ENCODE measurements at regions not wholly inside any gene's neighbourhood (a gene's known extent, or its start where the extent isn't known, plus 50 kb on each side); places are given as distances from the start of the nearest gene placed in this dataset.

DNA sequence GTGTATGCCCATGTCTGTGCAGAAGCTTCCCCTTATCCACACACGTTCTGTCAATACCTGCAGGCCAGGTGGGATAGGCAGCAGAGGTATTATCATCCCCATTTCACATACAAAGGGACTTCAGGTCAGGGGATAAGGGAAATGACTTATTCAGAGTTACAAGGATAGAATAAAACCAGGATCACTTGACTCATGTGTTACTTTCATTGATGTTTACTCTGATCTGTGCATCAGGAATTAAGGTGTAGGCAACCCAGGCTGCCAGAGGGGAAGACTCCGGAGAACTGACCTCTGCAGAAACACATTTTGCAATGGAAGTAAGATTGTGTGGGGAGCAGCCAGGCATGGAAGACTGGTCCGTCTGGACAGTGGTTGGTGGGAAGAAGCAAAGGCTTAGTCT lies 74.2 kb upstream of the FSTL4 start:
- DNase-seq (ENCODE audit: low read depth) = no peak

DNA sequence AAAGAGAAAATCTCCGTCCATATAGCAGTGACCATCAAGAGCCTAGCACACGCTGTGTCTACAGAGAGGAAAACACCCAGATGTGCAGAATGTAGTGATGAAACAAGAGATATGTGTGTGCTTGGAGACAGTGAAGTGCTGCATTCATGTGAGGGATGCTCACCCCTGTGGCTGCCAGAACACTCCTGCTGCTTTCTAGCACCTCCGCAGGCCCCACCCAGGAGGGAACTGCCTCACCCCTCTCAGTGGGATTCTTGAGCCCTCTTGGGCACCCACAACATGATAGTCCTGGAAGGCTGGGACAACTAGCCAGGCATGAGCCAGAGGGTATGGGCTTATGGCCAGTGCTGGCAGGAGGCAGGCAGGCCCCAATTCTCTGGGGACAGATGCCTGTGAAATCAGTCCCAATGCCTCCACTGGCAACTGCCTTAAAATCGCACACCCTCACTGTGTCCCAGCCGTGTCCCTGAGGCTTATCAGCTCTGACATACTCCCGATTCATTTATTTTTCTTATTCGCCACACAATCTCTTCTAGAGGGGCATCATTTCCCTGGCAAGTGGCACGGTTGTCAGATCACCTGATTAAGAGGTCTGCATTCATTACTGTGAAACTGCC lies 73.2 kb upstream of the FSTL4 start:
- DNase-seq (ENCODE audit: low read depth) = no peak

DNA sequence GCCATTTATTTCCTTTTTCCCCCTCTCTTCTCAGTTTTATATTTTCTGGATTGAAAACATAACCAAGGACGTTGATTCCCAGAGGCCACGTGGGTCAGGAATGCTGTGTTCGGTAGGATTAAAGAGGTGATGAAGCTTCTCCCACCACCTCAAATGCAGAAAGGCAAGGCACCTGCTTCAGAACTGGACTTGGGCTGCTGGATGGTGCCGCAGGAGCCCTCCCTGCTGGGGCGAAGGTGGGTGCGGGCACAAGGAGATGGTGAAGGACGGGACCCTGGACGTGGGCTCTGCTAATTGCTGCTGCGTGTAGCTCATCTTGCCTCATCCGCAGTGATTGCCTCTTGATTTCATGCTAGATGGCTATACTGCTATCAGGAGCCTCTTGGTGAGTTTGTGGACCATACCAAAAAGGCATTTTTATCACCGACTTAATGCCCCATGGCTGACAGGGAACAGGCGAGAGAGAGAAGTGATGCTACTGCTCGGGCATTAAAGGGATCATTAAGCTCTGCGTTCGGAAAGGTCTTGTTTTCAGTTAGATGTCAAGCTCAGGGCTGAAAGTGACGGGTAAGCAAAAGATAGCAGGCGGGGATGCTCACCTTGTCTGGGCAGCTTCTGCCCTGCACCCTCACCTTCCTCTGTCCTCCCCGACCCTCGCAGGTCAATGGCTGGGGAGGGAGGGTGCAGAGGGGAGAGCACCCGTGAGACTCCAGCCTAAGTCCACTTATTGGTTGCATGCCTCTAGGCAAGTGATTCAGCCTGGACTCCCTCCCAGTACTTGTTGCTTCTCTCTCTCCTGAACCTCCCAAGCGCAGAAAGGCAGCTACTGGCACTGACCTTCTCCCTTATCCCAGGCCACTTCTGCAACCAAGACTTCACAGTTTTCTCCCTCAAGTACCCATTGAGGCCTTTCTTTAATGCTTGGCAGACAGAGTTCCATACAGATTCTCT lies 71.6 kb upstream of the FSTL4 start:
- DNase-seq (ENCODE audit: low read depth) = no peak

DNA sequence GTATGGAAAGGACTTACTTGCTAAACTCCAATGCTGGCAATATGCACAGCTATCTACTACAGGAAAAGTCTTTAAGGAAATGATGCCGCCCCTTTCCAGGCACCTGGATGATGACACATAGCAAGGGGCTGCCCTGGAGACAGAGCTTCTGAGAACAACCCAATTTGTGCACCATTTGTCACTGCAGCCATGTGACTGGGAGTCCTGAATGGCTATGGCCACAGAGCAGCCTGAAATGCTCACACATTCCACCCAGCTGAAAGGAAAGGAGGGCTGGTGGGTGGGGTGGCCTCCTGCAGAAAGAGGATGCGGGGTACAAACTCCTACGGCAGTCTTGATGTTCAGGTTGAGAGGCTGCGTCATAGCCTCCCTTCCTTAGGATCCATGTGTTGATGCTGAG lies 70.1 kb upstream of the FSTL4 start:
- DNase-seq (ENCODE audit: low read depth) = no peak

DNA sequence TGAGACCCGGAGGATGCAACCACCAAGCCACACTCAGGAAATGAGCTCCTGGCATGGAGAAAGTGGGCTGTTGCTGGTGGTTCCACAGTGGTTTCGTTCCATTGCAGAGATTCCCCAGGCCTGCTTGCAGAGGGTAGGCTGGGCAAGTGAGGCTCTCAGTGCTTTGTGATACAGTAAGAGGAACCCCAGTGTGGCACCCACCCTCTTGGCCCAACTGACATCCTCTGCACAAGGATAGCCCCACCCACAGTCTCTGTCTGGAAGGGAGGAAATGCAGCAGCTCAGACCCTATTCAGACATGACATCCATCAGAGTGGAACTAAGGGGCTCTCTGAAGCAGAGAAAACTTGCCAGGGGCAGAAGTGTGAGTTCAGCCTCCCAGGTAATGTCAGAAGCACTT lies 69.6 kb upstream of the FSTL4 start:
- no peak for DNase-seq (ENCODE audit: low read depth)

DNA sequence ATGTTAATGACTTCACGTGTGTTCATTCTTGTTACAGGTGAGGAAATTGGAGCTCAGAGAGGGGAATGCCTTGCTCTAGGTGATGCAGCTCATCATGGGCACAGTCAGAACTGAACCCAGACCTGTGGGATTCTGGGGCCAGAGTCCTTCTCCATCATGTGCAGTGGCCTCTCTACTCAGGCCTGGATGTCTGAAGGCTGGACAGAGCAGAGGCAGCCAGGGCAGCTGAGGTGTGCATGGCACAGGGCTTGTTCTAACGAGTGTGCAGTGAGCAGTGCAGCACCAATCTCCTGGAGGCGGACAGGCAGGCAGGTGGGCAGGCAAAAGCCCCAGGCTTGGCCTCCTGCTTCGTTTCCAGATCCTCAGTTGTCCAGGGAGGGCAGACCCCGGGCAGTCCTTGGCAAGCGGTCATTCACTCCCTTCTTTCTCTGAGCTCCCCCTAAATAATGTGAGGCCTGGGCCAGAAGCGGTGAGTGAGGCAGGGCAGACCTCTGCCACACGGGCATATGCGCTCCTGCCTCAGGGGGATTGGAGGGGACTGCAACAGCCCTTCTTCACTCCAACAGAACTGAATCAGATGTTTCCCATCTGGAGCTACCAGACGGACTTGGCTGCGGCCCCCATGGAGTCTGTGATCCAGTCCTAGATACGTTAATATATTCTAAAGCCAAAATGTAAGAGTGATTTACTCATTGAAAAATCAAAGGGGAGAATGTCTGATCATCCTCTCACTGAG lies 68.7 kb upstream of the FSTL4 start:
- DNase-seq (ENCODE audit: low read depth) = no peak

DNA sequence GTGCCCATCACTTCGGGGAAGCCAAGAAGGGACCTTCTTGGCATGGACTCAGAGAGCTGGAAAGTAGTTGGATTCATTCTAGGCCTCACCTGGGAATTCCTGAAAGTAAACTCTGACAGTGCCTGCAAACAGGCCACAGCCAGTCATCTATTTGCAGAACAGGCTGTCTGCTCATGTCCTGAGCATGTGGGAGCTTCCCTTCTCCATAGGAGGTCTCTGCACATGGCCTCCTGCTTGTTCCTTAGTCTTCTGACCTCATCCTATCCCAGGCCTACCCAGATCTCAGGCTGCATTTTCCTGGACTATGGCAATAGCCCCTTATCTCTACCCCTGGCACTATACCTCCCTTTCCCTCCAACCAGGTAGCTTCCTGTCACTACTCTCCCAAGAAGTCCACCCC lies 67.2 kb upstream of the FSTL4 start:
- no peak for DNase-seq (ENCODE audit: low read depth)

DNA sequence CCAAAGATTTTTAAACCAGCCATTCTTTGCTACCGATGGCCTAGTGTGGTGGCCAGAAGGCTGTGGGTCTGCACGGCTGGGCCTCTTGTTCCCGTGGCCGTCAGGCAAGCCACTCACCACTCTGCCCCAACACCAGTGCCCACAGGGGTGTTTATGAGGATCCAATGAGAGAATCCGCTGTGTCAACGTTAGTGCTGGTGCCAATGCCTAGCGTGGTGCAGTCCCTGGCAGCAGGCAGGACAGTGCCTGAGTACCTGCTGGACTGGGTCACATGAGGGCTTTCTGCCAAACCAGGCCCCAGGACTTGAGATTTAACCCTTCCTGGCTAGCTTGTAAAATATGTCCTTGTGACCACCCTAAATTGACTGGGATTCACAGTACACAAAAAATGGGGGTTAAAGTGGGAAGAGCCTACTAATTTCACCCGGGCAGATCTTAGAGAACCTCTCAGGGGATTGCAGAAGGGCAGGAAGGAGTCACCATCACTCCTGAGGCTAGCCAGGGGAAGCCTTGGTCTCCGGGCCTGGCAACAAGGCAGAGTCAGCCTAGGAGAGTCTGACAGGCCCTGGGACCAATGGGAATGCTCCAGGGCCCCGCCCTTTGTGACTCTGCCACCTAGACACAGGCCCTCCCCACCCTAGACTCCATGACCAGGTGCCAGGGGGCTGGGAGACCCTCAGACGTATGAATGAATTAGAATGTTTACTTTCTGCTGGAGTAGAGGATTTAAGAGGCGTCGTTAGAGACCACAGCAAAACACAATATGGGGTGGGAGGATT lies 63.2 kb upstream of the FSTL4 start:
- no peak for DNase-seq (ENCODE audit: low read depth)

DNA sequence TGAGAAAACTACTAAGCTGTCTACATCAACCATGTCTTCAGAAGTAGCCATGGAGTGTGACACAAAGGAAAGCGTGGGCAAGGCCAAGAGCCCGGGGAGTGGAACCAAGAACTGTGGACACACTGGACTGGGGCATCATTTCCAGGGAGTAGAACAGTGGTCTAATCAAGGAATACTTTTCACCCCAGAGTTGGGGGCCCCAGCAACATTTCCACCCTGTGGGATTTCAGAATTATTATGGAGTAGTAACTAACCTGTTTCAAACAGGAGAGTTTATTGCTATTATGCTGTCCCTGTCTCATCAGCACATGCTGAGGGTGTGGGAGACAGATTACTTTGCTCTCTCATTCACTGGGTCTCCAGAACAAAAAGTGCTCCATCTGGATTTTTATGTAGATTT lies 58.0 kb upstream of the FSTL4 start:
- DNase-seq (ENCODE audit: low read depth) = no peak

DNA sequence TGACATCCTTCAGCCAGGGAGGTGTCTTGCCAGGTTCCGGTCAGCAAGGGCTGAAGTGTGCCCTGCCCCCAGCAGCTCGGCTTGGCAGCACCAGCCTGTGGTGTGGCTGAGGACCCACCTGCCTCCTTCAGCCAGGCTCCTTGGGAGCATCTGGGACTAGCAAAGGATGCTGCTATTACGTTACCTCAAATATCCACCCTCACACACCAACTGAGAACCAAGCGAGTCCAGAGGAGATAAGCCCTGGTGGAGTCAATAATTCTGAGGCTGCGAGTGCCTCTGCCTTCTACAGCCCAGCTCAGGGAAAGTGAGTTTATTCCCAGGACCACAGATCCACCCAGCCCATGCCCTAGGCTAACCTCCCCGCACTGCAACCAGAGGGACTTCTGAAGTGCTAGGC lies 57.1 kb upstream of the FSTL4 start:
- no peak for DNase-seq (ENCODE audit: low read depth)

DNA sequence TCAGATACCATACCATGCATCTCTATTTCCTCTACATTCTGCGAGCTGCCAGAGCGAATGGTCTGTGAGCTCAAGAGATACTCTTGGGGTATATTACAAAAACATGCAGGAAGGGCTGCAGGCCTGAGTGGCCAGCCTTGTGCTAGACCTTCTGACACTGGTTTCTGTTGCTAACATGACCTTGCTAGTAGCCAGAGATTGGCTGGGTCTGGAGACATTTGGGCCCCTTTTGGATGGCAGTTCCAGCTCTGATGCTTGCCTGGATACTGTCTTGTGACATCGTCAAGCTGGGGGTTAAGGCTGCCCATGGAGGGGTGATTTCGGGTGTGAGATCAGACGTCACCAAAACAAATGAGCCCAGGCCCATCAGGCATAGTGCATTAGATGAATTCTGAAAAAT lies 56.1 kb upstream of the FSTL4 start:
- no peak for DNase-seq (ENCODE audit: low read depth)

DNA sequence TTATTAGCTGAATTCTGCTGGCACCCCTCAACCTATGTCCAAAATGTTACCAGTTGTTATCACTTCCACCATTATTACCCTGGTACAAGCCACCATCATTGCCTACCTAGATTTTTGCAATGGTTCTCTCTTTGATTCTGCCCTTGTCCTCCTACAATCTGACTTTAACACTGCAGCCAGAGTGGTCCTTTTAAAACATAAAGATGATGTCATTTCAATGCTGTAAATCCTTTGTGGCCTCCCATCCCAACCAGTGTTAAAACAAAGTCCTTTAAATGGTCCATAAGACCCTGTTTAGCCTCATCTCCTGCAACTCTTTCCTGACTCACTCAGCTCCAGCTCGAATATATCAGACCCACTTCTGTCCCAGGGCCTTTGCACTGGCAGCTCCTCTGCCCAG lies 54.9 kb upstream of the FSTL4 start:
- DNase-seq (ENCODE audit: low read depth) = no peak

DNA sequence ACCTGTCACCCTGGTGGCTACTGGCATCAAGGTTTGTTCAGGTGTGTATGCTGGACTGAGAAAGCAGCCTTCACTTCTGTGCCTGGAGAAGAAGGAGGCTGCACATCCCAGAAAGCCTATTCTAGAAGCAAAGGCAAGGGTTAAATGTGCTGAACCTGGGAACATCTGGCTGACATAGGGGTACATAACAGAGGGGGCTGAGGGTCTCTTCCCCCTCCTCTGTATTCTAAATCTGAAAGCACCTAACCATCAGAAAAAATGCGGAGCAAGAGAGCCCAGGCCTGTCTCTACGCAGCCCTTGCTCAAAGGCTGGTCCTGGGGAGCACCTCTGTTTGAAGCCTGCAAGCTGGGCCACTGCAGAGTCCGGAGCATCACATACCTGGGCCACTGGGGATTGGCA lies 53.2 kb upstream of the FSTL4 start:
- no peak for DNase-seq (ENCODE audit: low read depth)

DNA sequence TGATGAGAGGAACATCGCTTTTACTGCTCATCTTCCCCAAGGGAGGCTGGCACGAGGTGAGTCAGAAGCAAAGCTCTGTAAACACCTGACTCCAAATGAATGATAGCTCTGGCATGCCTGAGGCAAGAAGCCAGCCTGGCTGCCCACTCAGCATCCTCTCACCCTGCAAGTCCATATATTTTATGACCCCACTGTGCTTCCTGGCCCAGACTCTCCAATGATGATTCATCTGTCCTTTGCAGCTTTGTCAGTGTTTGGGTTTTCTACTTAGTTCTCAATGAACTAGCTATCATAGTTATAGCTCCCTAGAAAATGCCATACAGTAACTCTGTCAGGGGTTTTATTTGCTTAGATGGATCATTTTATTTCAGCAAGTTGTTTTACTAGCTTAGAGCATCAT lies 52.1 kb upstream of the FSTL4 start:
- no peak for DNase-seq (ENCODE audit: low read depth)

DNA sequence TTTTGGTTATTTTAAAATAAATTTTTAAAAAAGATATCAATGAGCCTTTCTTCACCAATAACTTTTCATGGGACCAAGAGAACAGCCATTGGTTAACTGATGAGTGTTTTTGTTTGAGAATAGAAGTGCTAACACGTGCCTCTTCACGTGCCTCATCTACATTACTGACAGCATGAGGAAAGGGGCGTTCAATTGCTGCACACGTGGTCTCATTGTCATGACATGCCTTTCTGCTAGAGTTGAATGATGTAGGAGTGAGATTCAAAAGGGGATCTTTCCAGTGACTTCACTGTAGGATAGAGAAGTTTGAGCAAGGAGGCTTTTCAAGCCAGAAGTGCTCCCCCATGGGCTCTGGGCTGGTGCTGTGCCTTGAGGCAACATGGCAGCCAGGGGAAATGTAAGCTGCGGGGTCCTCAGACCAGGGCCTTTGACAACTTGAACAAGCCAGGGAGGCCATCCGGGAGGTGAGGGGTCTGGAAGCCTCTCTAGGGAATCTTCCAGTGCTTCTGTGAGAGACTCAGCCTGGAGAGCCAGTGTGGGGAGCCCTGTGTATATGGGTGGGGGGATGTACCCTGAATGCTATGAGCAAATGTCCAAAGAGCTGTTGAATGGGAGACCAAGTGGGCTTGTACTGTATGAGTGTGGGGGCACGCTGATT lies 51.2 kb upstream of the FSTL4 start:
- no peak for DNase-seq (ENCODE audit: low read depth)

DNA sequence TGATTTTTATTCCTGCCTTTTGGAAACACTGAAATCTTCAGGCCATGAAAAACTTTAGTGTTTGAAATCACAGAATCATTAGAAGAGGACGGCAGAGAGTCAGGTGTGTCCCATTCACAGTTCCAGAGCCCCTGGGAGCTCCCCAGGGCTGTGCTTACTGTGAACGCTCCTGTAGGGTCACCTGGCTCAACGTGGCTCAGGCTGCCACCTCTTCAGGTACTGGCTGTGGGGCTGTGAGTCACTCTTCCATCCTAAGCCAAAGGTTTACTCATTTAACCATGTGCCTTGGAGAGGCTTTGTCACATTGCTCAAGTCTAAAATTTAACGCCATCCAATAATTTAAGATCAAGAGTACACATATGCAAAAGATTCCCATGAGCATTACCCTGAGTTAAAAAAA lies 50.2 kb upstream of the FSTL4 start:
- no peak for DNase-seq (ENCODE audit: low read depth)

Measured in non-pigmented ciliary epithelial cell (primary cell).